Astrocyte (in vitro differentiated cells and primary cell): ENCODE measurements at regions not wholly inside any gene's neighbourhood (a gene's known extent, or its start where the extent isn't known, plus 50 kb on each side); places are given as distances from the start of the nearest gene placed in this dataset.

Source experiments
- DNase-seq: peaks from one replicate; pipeline ENCODE4 v3.0.0-alpha.2; 2010; ENCODE audit warnings: low read depth
- FAIRE-seq: peaks from 2 replicates; lab custom pipeline; 2011; peaks lifted over from hg19 to GRCh38; lab: Jason Lieb, UNC
- H2AFZ ChIP-seq: 2 replicates; pipeline ENCODE4 v1.6.0; 2012; ENCODE audit warnings: low read depth, low read length, inconsistent platforms
- H3K27ac ChIP-seq: 2 replicates; pipeline ENCODE4 v1.5.1; 2011; ENCODE audit warnings: low read depth, low read length, inconsistent platforms
- H3K27me3 ChIP-seq: 2 replicates; pipeline ENCODE4 v1.6.0; 2011; ENCODE audit warnings: low read length, inconsistent platforms; ENCODE audit not compliant: insufficient read depth
- H3K36me3 ChIP-seq: 2 replicates; pipeline ENCODE4 v1.5.1; 2011; ENCODE audit warnings: low read length, inconsistent platforms; ENCODE audit not compliant: insufficient read depth
- H3K4me1 ChIP-seq: 2 replicates; pipeline ENCODE4 v1.5.1; 2011; ENCODE audit warnings: low read length, inconsistent platforms; ENCODE audit not compliant: insufficient read depth
- H3K4me2 ChIP-seq: 2 replicates; pipeline ENCODE4 v1.6.0; 2012; ENCODE audit warnings: low read length, inconsistent platforms
- H3K4me3 ChIP-seq: 2 replicates; pipeline ENCODE4 v1.5.1; 2011; ENCODE audit warnings: low read depth, mild to moderate bottlenecking, low read length, inconsistent platforms; ENCODE audit not compliant: insufficient read depth
- H3K79me2 ChIP-seq: 2 replicates; pipeline ENCODE4 v1.6.0; 2012; ENCODE audit warnings: mild to moderate bottlenecking, low read length, inconsistent platforms; ENCODE audit not compliant: insufficient read depth
- H3K9ac ChIP-seq: 2 replicates; pipeline ENCODE4 v1.6.0; 2012; ENCODE audit warnings: mild to moderate bottlenecking, low read length, inconsistent platforms
- H3K9me3 ChIP-seq: 2 replicates; pipeline ENCODE4 v1.5.1; 2012; ENCODE audit warnings: low read depth, mild to moderate bottlenecking, low read length, inconsistent platforms; ENCODE audit not compliant: insufficient read depth
- H4K20me1 ChIP-seq: 2 replicates; pipeline ENCODE4 v1.6.0; 2012; ENCODE audit warnings: low read length, inconsistent platforms; ENCODE audit not compliant: insufficient read depth
- H3K27ac Mint-ChIP-seq: one replicate; pipeline ENCODE4 v1.8.0; 2021; ENCODE audit warnings: mild to moderate bottlenecking, mixed read lengths; ENCODE audit not compliant: unreplicated experiment
- H3K27me3 Mint-ChIP-seq: one replicate; pipeline ENCODE4 v1.8.0; 2021; ENCODE audit warnings: low read depth, mixed read lengths; ENCODE audit not compliant: unreplicated experiment
- H3K36me3 Mint-ChIP-seq: one replicate; pipeline ENCODE4 v1.8.0; 2021; ENCODE audit warnings: low read depth, mixed read lengths; ENCODE audit not compliant: unreplicated experiment
- H3K4me1 Mint-ChIP-seq: one replicate; pipeline ENCODE4 v1.8.0; 2021; ENCODE audit warnings: low read depth, mixed read lengths; ENCODE audit not compliant: unreplicated experiment
- H3K4me3 Mint-ChIP-seq: one replicate; pipeline ENCODE4 v1.8.0; 2021; ENCODE audit warnings: mild to moderate bottlenecking, moderate library complexity, mixed read lengths; ENCODE audit not compliant: unreplicated experiment
- H3K9me3 Mint-ChIP-seq: one replicate; pipeline ENCODE4 v1.8.0; 2021; ENCODE audit warnings: mild to moderate bottlenecking, mixed read lengths; ENCODE audit not compliant: unreplicated experiment
- CTCF ChIP-seq: IDR thresholded peaks from 2 replicates; pipeline ENCODE4 v1.5.1; 2011; ENCODE audit warnings: low read depth, mild to moderate bottlenecking, inconsistent platforms, low read length, moderate library complexity; ENCODE audit not compliant: insufficient read depth
- EZH2 ChIP-seq: IDR thresholded peaks from 2 replicates; pipeline ENCODE4 v1.6.1; 2012; ENCODE audit warnings: mild to moderate bottlenecking, low read length, inconsistent platforms; ENCODE audit not compliant: insufficient read depth

- no peaks in the 10 kb centered on the region for H4K20me1 ChIP-seq
- DNase-seq, result no peak
- peaks cover 1% of the 10 kb centered on the region for H3K9me3 Mint-ChIP-seq
Observed at GRCh38 chr9:12271421-12271891, 421.7 kb upstream of the TYRP1 start.

GRCh38 chr9:12272471-12273120 lies 420.6 kb upstream of the TYRP1 start:
- Histone ChIP-seq H2AFZ (no peak overlapping the region), H3K4me1 (no peaks in the 10 kb centered on the region), H3K4me3 (no peak overlapping the region), H3K4me2 (no peak overlapping the region), H3K36me3 (no peaks in the 10 kb centered on the region), H3K9me3 (no peaks in the 10 kb centered on the region), H4K20me1 (no peaks in the 10 kb centered on the region), H3K27me3 (no peaks in the 10 kb centered on the region), H3K79me2 (no peaks in the 10 kb centered on the region), H3K27ac (no peak overlapping the region), H3K9ac (no peak overlapping the region)
- DNase-seq (no peak), FAIRE-seq (no peak)
- Mint-ChIP-seq H3K4me1 (no peaks in the 10 kb centered on the region), H3K9me3 (peaks cover 1% of the 10 kb centered on the region), H3K36me3 (no peaks in the 10 kb centered on the region), H3K27me3 (no peaks in the 10 kb centered on the region), H3K27ac (no peak overlapping the region), H3K4me3 (no peak overlapping the region)
- TF ChIP-seq EZH2, result no peak
- TF ChIP-seq CTCF, result no peak

More at GRCh38 chr9:12271421-12271891, 421.7 kb upstream of the TYRP1 start:
- H3K27me3 Mint-ChIP-seq, result no peaks in the 10 kb centered on the region
- no peak overlapping the region for H3K27ac Mint-ChIP-seq
- no peaks in the 10 kb centered on the region for H3K36me3 Mint-ChIP-seq
- H3K4me3 ChIP-seq, result no peak overlapping the region
- TF ChIP-seq CTCF (no peak), EZH2 (no peak)
- no peaks in the 10 kb centered on the region for H3K36me3 ChIP-seq
- no peak overlapping the region for H3K9ac ChIP-seq
- no peaks in the 10 kb centered on the region for H3K27me3 ChIP-seq
- H2AFZ ChIP-seq, result no peak overlapping the region
- H3K4me1 Mint-ChIP-seq, result no peaks in the 10 kb centered on the region
- no peak overlapping the region for H3K27ac ChIP-seq
- no peaks in the 10 kb centered on the region for H3K9me3 ChIP-seq
- no peak overlapping the region for H3K4me3 Mint-ChIP-seq
- no peak for FAIRE-seq
- no peak overlapping the region for H3K4me2 ChIP-seq
- no peaks in the 10 kb centered on the region for H3K79me2 ChIP-seq
- H3K4me1 ChIP-seq, result no peaks in the 10 kb centered on the region

GRCh38 chr9:12274577-12274976 lies 418.6 kb upstream of the TYRP1 start:
- no peak for FAIRE-seq
- H2AFZ ChIP-seq, result no peak overlapping the region
- TF ChIP-seq EZH2 (no peak), CTCF (no peak)
- Mint-ChIP-seq H3K9me3 (peaks cover 1% of the 10 kb centered on the region), H3K36me3 (no peaks in the 10 kb centered on the region), H3K27me3 (no peaks in the 10 kb centered on the region), H3K4me1 (no peaks in the 10 kb centered on the region), H3K27ac (no peak overlapping the region), H3K4me3 (no peak overlapping the region)
- H3K9ac ChIP-seq, result no peak overlapping the region
- no peak overlapping the region for H3K4me2 ChIP-seq
- H3K79me2 ChIP-seq, result no peaks in the 10 kb centered on the region
- no peak overlapping the region for H3K27ac ChIP-seq
- H3K4me1 ChIP-seq, result no peaks in the 10 kb centered on the region
- H3K9me3 ChIP-seq, result no peaks in the 10 kb centered on the region
- DNase-seq, result no peak
- no peaks in the 10 kb centered on the region for H3K36me3 ChIP-seq
- no peaks in the 10 kb centered on the region for H4K20me1 ChIP-seq
- H3K27me3 ChIP-seq, result no peaks in the 10 kb centered on the region
- H3K4me3 ChIP-seq, result no peak overlapping the region
